HepG2 (cell line): ENCODE measurements at regions not wholly inside any gene's neighbourhood (a gene's known extent, or its start where the extent isn't known, plus 50 kb on each side); places are given as distances from the start of the nearest gene placed in this dataset.

Experiments used
- ATAC-seq: fragments of 200-7000 bp; cut with Tn5 transposase; 3 replicates; pipeline ENCODE4 v1.9.1; 2020; ENCODE audit warnings: mild to moderate bottlenecking, moderate library complexity
- BruUV-seq: library from RNA; stranded (reverse); fragments of 400-500 nt; replicated peaks from 2 replicates; lab custom pipeline; 2021; lab: Mats Ljungman, UMichigan
- CTCF ChIA-PET: fragments of 300-600 bp; formaldehyde crosslinking; extraction: SDS; loops from one replicate; lab custom pipeline; 2021; ENCODE audit warnings: low total read pairs, inconsistent platforms, low intra/inter-chr PET ratio; lab: Yijun Ruan, JAX
- POLR2A ChIA-PET: fragments of 350-600 bp; sonication (Branson Sonifier 250); formaldehyde crosslinking; loops from one replicate; lab custom pipeline; 2020; ENCODE audit warnings: antibody characterized with exemption, inconsistent platforms; lab: Yijun Ruan, JAX
- DNase-seq: peaks from one replicate; pipeline ENCODE4 v3.0.0-alpha.2; 2015; ENCODE audit warnings: low spot score
- FAIRE-seq: peaks from 3 replicates; lab custom pipeline; 2011; peaks lifted over from hg19 to GRCh38; lab: Jason Lieb, UNC
- H2AFZ ChIP-seq: one replicate; pipeline ENCODE4 v1.6.1; 2011; ENCODE audit warnings: low read length, inconsistent platforms
- H3K27ac ChIP-seq: fragments of 300-600 bp; 3 replicates; pipeline ENCODE4 v1.8.0; 2011; ENCODE audit warnings: mixed run types, mild to moderate bottlenecking, mixed read lengths, low read length, inconsistent platforms; ENCODE audit not compliant: insufficient read depth; ENCODE audit errors: extremely low read length
- H3K27me3 ChIP-seq, 2 experiments: fragments of 200-600 bp in 1 of 2; 2 replicates in 1 of 2; 3 replicates in 1 of 2; pipeline versions ENCODE4 v1.6.0 to v1.8.0; 2011; ENCODE audit warnings: low read length in 2 of 2, mild to moderate bottlenecking in 2 of 2, moderate library complexity in 2 of 2, inconsistent platforms in 1 of 2; ENCODE audit not compliant: insufficient read depth in 2 of 2, control insufficient read depth in 1 of 2
- H3K36me3 ChIP-seq, 2 experiments: fragments of 200-600 bp in 1 of 2; replicated peaks in 1 of 2; 2 replicates in 1 of 2; 3 replicates in 1 of 2; pipeline versions ENCODE4 v1.5.1 to v1.8.0; 2011; ENCODE audit warnings: low read length in 2 of 2, inconsistent platforms in 1 of 2; ENCODE audit not compliant: insufficient read depth in 2 of 2, control insufficient read depth in 1 of 2
- H3K4me1 ChIP-seq: 2 replicates; pipeline ENCODE4 v1.5.1; 2012; ENCODE audit warnings: low read length, inconsistent platforms; ENCODE audit not compliant: insufficient read depth
- H3K4me2 ChIP-seq: 2 replicates; pipeline ENCODE4 v1.6.0; 2011; ENCODE audit warnings: low read depth, low read length, inconsistent platforms
- H3K4me3 ChIP-seq, 3 experiments: fragments of 200-600 bp in 1 of 3; sonication (generic), shearing (Covaris generic) in 1 of 3; replicated peaks in 1 of 3; 2 replicates each; pipeline ENCODE4 v1.5.1; 2011 to 2016; ENCODE audit warnings: low read length in 3 of 3, inconsistent platforms in 2 of 3, low read depth in 2 of 3, mild to moderate bottlenecking in 2 of 3, control low read depth in 1 of 3, mixed read lengths in 1 of 3; ENCODE audit not compliant: insufficient read depth in 1 of 3
- H3K79me2 ChIP-seq: one replicate; pipeline ENCODE4 v1.6.1; 2011; ENCODE audit warnings: low read length, inconsistent platforms; ENCODE audit not compliant: insufficient read depth
- H3K9ac ChIP-seq: 2 replicates; pipeline ENCODE4 v1.6.0; 2011; ENCODE audit warnings: mild to moderate bottlenecking, low read depth, low read length, inconsistent platforms; ENCODE audit not compliant: insufficient read depth
- H3K9me3 ChIP-seq: 2 replicates; pipeline ENCODE4 v1.5.1; 2012; ENCODE audit warnings: mild to moderate bottlenecking, low read length
- H4K20me1 ChIP-seq: 2 replicates; pipeline ENCODE4 v1.6.0; 2011; ENCODE audit warnings: inconsistent platforms, mild to moderate bottlenecking, low read length, moderate library complexity; ENCODE audit not compliant: insufficient read depth
- MAFF ChIP-seq: IDR thresholded peaks from 2 replicates; pipeline ENCODE4 v1.6.1; 2011; ENCODE audit warnings: low read depth, low read length, improper control_type of control experiment
- MAFK ChIP-seq, 2 experiments: IDR thresholded peaks in 1 of 2; conservative IDR thresholded peaks in 1 of 2; 2 replicates each; pipeline ENCODE4 v1.6.1; 2011; ENCODE audit warnings: improper control_type of control experiment in 2 of 2, low read length in 2 of 2
- ZBTB43 ChIP-seq: sonication (generic); formaldehyde crosslinking; conservative IDR thresholded peaks from 2 replicates; pipeline ENCODE4 v1.4.0; 2020; ENCODE audit warnings: missing genetic modification reagents
- ZNF260 ChIP-seq: sonication (generic); formaldehyde crosslinking; IDR thresholded peaks from 2 replicates; pipeline ENCODE4 v1.4.0; 2020; ENCODE audit warnings: missing genetic modification reagents, low read depth, mild to moderate bottlenecking, borderline replicate concordance
- ZNF503 ChIP-seq: sonication (generic); formaldehyde crosslinking; IDR thresholded peaks from 2 replicates; pipeline ENCODE4 v1.4.0; 2020; ENCODE audit warnings: missing genetic modification reagents
- ZNF773 ChIP-seq: sonication (generic); formaldehyde crosslinking; IDR thresholded peaks from 2 replicates; pipeline ENCODE4 v1.4.0; 2020; ENCODE audit warnings: missing genetic modification reagents, borderline replicate concordance
- ZXDC ChIP-seq: sonication (generic); formaldehyde crosslinking; IDR thresholded peaks from 2 replicates; pipeline ENCODE4 v1.5.0; 2020; ENCODE audit warnings: mild to moderate bottlenecking, missing genetic modification reagents
- WGBS: methylation state at CpG from one replicate; pipeline ENCODE4 v1.1.6; 2017; ENCODE audit warnings: low lambda C conversion rate; 5-methylcytosine and 5-hydroxymethylcytosine counted together
- in situ Hi-C: cut with HindIII; loops from 2 replicates; pipeline ENCODE4 v1.10.0; 2017; ENCODE audit warnings: low pct_unique_long_range_greater_than_20kb; ENCODE audit not compliant: extremely low pct_ligation_motif_present
- intact Hi-C: fragments of 100-400 bp; cut with micrococcal nuclease; formaldehyde crosslinking; loops from one replicate; pipeline ENCODE4 v1.10.0; 2022; ENCODE audit not compliant: unreplicated experiment

GRCh38 chr4:28093071-28093470 lies 1232.4 kb downstream of the STIM2 start (continued):
- TF ChIP-seq ZNF773 (CRISPR knock-in tag) (no peak), ZNF503 (no peak), ZXDC (CRISPR knock-in tag) (no peak), ZNF260 (CRISPR knock-in tag) (no peak)

- Histone ChIP-seq H2AFZ (no peak overlapping the region), H3K9ac (no peak overlapping the region), H3K4me1 (peaks cover 26% of the 10 kb centered on the region), H3K9me3 (peaks cover 20% of the 10 kb centered on the region), H3K36me3 (no peaks in the 10 kb centered on the region), H4K20me1 (no peaks in the 10 kb centered on the region), H3K27ac (no peak overlapping the region), H3K4me3 (no peak overlapping the region), H3K27me3 (no peaks in the 10 kb centered on the region), H3K4me2 (no peak overlapping the region), H3K79me2 (no peaks in the 10 kb centered on the region)
- ATAC-seq = no peak
- POLR2A ChIA-PET = no interaction called here
- DNase-seq = no peak
- CTCF ChIA-PET = no interaction called here
- TF ChIP-seq ZBTB43 (no peak), MAFF (0 out of 2 replicates have a peak, but pooled peaks have one; percentile 39), MAFK (conservative IDR thresholded peaks at IDR 0.05 in 1 of 2, IDR thresholded peaks at IDR 0.05 in 1 of 2; ENCODE audit: low read length in 2 of 2) (peak; percentile 28 to 67; a peak in 3 of 4 replicates)
- FAIRE-seq = no peak
- WGBS = 34% methylated on average over 2 of the region's 2 CpGs
- BruUV-seq = no TSS peak
- in situ Hi-C loops (no loop called here), intact Hi-C loops (no loop called here)
Measured at GRCh38 chr4:28101583-28101982, 1240.9 kb downstream of the STIM2 start.
